ENCODE measurements at regions not wholly inside any gene's neighbourhood (a gene's known extent, or its start where the extent isn't known, plus 50 kb on each side); places are given as distances from the start of the nearest gene placed in this dataset.

DNA sequence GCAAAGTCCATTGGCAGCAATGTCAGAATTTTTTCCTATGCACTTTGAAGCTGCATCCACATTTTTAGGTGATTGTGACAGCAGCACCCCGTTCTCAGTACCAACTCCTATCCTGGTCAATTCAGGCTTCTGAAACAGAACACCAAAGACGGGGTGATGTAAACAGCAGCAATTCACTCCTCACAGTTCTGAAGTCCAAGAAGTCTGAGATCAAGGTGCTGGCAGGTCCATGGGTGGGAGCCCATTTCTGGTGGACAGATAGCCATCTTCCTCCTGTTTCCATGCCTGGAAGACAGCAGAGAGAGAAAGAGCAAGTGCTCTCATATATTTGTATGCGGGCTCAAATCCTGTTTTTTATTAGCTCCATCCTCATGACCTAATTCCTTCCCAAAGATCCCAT lies 471.2 kb downstream of the BRD1 start:
- H3K27me3 ChIP-seq (ENCODE audit: insufficient read depth in 3 of 3, low read length in 2 of 3), result peaks cover 0 to 21% (median 6%) of the 10 kb centered on the region in 3 donors
- TF ChIP-seq, protein P1, sequence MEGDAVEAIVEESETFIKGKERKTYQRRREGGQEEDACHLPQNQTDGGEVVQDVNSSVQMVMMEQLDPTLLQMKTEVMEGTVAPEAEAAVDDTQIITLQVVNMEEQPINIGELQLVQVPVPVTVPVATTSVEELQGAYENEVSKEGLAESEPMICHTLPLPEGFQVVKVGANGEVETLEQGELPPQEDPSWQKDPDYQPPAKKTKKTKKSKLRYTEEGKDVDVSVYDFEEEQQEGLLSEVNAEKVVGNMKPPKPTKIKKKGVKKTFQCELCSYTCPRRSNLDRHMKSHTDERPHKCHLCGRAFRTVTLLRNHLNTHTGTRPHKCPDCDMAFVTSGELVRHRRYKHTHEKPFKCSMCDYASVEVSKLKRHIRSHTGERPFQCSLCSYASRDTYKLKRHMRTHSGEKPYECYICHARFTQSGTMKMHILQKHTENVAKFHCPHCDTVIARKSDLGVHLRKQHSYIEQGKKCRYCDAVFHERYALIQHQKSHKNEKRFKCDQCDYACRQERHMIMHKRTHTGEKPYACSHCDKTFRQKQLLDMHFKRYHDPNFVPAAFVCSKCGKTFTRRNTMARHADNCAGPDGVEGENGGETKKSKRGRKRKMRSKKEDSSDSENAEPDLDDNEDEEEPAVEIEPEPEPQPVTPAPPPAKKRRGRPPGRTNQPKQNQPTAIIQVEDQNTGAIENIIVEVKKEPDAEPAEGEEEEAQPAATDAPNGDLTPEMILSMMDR (IDR thresholded peaks at IDR 0.05), result no peak
- intact Hi-C loops (cut with DNase I), result no loop called here
- H3K9me3 ChIP-seq, result no peaks in the 10 kb centered on the region
- H3K4me1 ChIP-seq, result no peaks in the 10 kb centered on the region
- WGBS, 3 donors, result 87 to 92% (median 88%) methylated on average over 3 of the region's 3 CpGs
- ATAC-seq, result no peak
- H3K27ac ChIP-seq, result no peak overlapping the region
- no peaks in the 10 kb centered on the region for H3K36me3 ChIP-seq (ENCODE audit: insufficient read depth in 1 of 2, low read depth in 1 of 2)
- H3K4me3 ChIP-seq, result no peak overlapping the region
- no peak for DNase-seq

DNA sequence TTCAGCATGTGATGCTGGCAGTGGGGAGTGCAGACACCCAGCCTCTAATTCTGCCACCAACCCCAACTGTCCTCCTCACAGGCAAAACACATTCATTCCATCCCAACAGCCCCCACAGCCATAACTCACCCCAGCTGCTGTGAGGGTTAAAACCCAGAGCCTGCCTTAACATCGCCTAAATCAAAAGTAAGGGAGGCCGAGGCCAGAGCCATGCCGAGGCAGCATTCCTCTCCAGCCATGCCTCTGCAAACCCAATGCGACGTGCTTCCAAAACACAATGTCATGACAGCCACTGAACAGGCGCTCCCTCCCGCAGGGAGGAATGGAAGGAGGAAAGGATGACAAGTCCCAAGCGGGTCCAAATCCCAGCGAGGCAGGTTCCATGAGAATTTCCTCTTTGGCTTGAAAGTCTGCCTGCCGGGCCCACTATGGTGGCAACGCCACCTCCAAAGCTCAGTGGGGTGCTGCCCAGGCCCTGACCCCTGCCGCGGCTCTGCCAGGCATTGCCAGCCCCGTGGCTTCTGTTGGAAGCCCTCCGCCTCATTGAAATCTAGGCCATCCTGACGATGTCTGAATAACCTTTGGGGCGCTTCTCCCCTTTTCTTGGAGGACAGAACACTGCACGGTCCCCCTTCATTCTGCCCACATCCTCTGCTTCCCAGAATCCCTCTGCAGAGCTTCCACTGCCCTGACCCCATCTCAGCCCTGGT lies 472.3 kb downstream of the BRD1 start:
- intact Hi-C loops (cut with DNase I), result no loop called here
- peaks cover 0 to 22% (median 6%) of the 10 kb centered on the region in 3 donors for H3K27me3 ChIP-seq (ENCODE audit: insufficient read depth in 3 of 3, low read length in 2 of 3)
- DNase-seq (no peak), ATAC-seq (no peak)
- no peak overlapping the region for H3K27ac ChIP-seq
- no peaks in the 10 kb centered on the region for H3K9me3 ChIP-seq
- TF ChIP-seq, protein P1 (IDR thresholded peaks at IDR 0.05), result no peak
- WGBS, 3 donors, result 80 to 87% (median 81%) methylated on average over 18 of the region's 18 CpGs
- H3K36me3 ChIP-seq (ENCODE audit: insufficient read depth in 1 of 2, low read depth in 1 of 2), result no peaks in the 10 kb centered on the region
- H3K4me3 ChIP-seq, result no peak overlapping the region
- H3K4me1 ChIP-seq, result no peaks in the 10 kb centered on the region

DNA sequence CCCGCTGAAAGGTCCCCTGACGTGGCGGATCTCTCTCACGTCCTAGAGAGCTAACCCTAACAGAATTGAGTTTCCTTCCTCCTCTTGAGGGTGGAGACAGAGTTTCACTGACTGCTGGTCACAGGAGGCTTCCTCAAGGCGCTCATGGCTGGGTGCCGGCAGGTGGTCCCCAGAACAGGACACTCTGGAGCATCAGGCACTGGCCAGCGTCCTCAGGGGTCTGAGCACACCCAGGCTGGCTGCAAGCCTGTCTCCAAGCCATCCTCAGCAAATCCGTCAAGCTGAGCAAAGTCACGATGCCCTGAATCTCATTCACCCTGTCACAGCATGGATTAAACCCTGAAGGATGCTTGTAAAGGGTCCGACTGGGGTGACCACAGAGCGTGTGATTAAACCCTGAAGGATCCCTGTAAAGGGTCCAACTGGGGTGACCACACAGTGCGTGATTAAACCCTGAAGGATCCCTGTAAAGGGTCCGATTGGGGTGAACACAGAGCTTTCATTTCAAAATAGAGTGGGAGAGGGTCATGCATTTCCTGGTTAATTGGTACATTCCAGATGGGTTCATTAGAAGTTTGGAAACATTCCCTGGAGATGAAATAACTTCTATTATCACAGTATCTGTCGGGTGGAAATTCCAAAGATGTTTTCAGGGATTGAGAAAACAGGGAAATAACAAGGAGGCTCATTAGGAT lies 473.0 kb downstream of the BRD1 start:
- Histone ChIP-seq H3K36me3 (ENCODE audit: insufficient read depth in 1 of 2, low read depth in 1 of 2) (no peaks in the 10 kb centered on the region), H3K27ac (no peak overlapping the region), H3K27me3 (ENCODE audit: insufficient read depth in 3 of 3, low read length in 2 of 3) (peaks cover 0 to 27% (median 6%) of the 10 kb centered on the region in 3 donors), H3K9me3 (no peaks in the 10 kb centered on the region), H3K4me3 (no peak overlapping the region), H3K4me1 (no peaks in the 10 kb centered on the region)
- TF ChIP-seq, protein P1 (IDR thresholded peaks at IDR 0.05), result no peak
- intact Hi-C loops (cut with DNase I), result no loop called here
- 50 to 56% (median 54%) methylated on average over 14 of the region's 14 CpGs for WGBS, 3 donors
- DNase-seq (no peak), ATAC-seq (no peak)

DNA sequence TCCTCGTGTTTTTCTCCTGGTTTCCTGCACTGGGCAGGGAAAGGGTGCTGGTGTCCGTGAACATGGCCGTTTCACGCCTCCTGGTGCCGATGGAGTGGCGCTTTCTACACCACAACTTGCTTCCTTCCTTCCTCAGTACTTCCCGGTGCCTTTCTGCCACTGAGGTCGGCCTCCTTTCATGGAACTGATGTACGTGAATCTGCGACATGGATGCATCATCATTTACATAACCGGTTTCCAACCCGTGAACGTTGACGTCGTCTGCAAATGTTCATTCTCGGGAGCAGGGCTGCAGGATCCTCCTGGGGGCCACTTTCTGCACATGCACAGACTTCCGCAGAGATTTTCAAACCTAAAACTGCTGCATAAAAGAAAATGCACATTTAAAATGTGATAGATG lies 474.4 kb downstream of the BRD1 start:
- DNase-seq (no peak), ATAC-seq (no peak)
- no peaks in the 10 kb centered on the region for H3K9me3 ChIP-seq
- 76 to 81% (median 78%) methylated on average over 17 of the region's 17 CpGs for WGBS, 3 donors
- H3K4me3 ChIP-seq, result no peak overlapping the region
- intact Hi-C loops (cut with DNase I), result no loop called here
- peaks cover 0 to 34% (median 6%) of the 10 kb centered on the region in 3 donors for H3K27me3 ChIP-seq (ENCODE audit: insufficient read depth in 3 of 3, low read length in 2 of 3)
- H3K36me3 ChIP-seq (ENCODE audit: insufficient read depth in 1 of 2, low read depth in 1 of 2), result no peaks in the 10 kb centered on the region
- H3K27ac ChIP-seq, result no peak overlapping the region
- no peaks in the 10 kb centered on the region for H3K4me1 ChIP-seq
- TF ChIP-seq, protein P1 (IDR thresholded peaks at IDR 0.05), result no peak

Measured in psoas muscle (tissue), 7 donors.